Hindlimb muscle (tissue), 1 donor: ENCODE measurements at regions not wholly inside any gene's neighbourhood (a gene's known extent, or its start where the extent isn't known, plus 50 kb on each side); places are given as distances from the start of the nearest gene placed in this dataset.
A peak's percentile ranks its signal among the peaks of the same experiment; 100 is the strongest.
"Not testable (repeated sequence)": the region's sequence is repeated elsewhere in the genome, so short reads cannot be mapped to it uniquely, and the experiment has no call there.

ENCODE experiments used
- DNase-seq: peaks from one replicate; pipeline ENCODE4 v3.0.0-alpha.2; 2013

DNA sequence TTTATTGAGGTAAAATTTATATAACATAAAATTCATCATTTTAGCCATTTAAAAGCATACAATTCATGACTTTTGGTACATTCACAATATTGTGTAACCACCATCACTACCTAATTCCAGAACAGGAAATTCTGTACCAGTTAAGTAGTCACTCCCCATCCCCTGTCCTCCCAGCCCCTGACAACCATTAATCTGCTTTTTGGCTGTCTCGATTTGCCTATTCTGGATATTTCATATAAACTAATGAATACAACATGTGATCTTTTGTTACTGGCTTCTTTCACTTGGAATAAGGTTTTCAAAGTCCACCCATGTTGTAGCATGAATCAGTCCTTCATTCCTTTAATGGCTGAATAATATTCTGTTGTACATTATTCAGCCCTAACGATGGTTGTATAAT lies 115.6 kb upstream of the KLF14 start:
- no peak for DNase-seq

DNA sequence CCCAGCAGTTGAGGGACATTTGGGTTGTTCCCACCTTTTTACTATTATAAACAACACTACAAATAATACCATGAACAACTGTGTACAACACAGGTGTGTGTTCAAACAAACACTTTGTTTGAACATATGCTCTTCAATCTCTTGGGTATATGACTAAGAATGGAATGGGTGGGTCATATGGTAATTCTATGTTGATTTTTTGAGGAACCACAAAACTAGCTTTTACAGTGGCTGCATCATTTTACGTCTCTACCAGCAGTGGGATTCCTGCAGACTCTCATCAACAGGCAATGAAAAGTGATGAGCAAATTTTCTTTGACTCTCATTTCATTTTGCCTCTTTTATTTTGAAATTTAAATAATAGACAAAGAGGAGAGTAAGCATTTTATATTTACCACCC lies 116.9 kb upstream of the KLF14 start:
- no peak for DNase-seq

DNA sequence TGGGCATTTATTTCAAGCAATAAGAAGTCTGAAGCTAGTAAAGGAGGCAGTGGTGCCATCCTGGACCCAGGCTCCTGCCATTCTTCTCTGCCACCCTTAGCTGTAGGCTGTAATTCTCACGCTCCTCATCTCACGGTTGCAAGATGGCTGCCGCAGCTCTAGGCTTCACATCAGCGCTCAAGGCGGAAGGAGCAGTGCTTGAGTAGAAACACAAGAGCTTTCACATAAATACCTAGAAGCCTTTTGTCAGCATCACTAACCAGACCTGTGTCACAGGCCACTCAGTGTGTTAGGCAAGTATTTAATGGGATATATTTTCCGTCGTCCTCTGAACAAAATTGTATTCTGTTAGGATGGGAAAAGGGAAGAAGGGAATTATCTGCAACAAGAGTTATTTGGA lies 118.9 kb upstream of the KLF14 start:
- DNase-seq: no peak

DNA sequence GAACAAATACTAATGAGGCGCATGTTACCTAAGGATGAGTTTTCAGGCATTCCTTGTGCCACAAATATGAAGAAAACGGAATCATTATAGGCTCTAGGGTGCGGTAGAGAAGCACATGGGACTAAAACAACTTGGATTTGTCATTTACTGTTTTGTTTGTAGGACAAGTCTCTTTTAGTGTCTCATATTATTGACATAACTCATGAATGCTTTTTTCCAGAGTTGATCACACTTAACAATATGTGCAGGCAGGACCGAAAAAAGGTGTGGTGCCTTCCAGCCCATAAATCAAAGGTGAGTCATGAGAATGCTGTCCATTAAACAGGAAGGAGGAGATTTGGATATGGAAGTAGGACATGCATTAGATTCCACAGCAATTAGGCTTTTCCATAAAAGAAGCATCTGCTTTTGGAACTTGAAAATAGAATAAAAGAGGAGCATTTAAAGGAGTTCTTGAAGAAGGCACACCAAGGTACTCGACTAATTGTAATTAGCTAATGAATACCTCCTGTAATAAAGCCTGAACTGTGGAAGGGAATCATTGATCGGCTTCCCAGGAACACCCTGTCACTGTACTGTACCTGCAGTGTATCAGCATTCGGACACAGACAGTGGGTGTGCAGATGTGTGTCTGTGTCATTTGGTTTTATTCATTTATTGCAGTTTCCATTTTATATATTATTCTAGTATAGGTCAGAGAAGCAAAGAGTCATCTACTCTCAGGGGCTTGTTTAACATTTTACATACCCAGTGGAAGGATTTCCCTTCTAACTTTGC lies 119.7 kb upstream of the KLF14 start:
- no peak for DNase-seq

DNA sequence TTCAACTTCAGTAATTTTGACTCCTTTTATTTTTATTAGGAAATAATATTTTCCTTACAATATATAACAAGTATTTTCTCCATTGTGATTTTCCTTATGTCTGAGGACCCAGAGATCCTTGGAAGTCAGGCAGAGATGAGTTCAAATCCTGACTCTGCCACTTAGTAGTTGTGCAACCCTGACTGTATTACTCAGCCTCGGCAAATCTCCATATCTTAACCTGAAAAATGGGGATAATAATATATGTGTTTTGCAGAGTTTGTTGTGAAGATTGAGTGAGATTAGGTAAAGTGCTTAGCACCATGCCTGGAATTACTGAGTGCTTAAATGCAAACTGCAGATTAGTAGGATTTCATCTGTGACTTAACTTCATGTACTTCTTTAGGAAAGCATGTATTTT lies 120.5 kb upstream of the KLF14 start:
- DNase-seq: no peak

DNA sequence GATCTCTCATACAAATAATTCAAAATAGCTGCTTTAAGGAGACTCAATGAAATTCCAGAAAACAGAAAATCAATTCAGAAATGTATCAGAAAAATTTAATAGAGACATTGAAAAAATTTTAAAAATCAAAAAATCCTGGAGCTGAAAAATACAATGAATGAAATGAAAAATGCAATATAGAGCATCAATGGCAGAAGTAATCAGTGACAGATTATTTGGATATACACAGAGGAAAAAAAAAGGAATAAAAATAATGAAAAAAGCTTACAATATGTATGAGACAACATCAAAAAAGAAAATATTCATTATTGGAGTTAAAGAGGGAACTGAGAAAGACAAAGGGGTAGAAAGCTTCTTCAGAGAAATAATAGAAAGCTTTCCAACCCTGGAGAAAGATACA lies 122.9 kb upstream of the KLF14 start:
- no peak for DNase-seq

DNA sequence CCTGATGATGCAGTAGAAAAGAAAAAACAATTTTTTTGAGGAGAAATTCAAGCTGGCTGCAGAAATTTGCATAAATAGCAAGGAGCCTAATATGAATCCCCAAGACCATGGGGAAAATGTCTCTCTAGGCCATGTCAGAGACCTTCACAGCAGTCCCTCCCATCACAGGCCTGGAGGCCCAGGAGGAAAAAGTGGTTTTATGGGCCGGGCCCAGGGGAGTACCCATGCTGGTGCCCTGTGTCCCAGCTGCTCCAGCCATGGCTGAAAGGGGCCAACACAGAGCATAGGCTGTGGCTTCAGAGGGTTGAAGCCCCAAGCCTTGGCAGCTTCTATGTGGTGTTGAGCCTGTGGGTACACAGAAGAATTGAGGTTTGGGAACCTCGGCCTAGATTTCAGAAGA lies 126.8 kb upstream of the KLF14 start:
- DNase-seq: not testable (repeated sequence)

DNA sequence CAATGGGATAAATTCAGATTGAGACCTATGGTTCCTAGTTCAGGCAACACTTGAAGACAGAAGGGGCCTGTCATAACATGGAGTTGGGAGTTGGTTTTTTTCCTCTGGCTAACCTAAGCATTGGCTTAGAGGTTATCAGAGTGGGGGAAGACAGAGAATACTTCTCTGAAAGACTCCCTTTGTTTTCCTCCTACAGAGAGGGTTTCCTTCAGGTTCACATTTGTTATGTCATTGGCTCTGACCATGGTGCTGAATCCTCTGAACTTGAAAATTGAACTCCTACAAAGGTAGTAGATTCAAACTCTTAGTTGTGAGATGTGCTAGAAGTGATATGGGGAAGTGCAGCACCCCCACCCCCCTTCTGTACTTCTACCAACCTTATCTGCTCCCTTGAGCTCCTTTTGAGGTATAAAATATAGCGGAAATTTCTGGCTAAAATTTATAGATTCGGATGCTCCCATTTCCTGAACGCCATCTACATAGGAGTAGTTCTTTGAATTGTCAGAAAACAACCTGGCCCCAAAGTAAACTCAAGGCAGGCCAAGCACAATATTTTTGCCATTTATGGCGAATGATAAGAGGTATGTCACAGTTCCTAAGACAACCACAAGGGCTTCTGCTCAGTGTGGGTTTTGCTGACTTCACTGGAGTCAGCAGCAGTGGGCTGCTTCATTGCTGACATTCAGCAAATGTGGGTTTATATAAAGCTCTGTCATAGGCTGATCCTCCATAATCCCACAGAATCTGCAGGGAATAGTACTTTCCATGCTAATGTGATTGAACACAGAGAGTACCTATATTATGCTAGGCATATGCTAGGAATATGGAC lies 131.6 kb upstream of the KLF14 start:
- DNase-seq: peak; percentile 16

DNA sequence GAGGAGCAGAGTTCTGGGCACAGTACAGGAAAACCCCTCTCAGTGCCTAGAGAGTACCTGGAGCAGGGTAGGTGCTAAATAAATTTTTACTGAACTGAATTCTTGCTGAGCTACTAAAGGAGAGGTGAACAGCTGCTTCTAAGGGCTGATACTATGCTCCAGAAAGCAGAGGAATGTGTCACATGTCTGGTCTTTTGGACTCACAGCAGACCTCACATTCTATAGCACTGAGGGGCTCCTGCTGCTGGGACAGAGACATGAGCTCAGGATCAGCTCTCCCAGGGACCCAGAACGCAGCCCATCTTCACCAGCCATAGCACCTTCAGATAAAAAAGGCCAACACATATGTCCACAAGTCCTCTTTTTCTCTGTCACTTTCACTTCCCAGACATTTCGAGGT lies 133.0 kb upstream of the KLF14 start:
- DNase-seq: no peak

DNA sequence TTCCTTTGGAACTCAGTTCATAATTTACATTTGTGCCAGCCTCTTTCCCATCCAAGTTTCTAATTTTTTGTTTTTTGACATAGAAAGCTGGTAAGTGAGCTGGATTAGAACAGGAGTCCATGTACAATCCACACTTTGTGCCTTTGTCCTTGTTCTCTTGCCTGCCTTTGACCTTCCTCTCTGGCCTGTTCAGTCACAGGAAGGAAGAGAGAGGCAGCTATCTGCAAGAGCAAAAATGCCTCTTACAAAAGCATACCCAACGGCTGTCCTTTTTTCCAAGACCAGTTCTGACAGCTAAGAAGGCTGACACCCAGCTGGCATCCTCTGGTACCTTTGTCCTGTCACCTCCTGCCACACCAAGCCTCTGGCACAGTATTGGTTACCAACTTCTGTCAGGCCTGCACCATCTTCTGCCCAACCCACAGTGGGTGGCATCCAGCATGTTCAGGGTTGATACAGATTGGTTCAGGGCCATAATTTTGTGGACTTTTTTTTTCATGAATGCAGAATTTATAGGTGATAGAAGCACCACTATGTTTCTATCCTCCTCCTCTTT lies 133.7 kb upstream of the KLF14 start:
- no peak for DNase-seq

DNA sequence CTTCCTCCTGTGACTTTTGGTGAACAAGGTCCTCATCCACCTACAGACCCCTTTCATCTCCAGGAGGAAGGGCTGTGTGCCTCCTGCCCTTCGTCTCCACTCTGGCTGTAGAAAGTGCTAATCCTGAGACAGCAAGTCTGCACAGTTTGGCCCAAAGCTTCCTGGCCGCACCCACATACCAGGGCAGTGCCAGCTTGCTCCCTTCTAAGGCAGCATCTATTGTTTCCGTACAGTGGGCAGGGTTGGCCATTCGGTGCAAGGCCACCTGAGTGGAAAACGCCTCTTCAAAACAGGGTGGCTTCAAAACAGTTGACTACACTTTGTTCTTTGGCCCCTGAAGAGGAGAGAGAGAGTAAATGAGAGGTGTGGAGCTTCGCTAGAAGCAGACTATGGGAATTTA lies 134.1 kb upstream of the KLF14 start:
- no peak for DNase-seq

DNA sequence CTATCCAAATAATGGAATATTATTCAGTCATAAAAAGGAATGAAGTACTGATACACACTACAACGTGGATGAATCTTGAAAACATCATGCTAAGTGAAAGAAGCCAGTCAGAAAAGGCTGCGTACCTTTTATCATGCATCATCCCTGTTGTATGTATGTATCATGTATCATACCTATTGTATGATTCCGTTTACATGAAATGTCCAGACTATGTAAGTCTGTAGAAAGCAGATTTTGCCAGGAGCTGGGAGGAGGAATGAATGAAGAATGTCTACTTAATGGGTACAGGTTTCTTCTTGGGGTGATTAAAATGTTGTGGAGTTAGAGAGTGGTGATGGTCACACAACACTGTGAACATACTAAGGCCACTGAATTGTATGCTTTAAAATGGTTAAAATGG lies 135.9 kb upstream of the KLF14 start:
- DNase-seq: no peak

DNA sequence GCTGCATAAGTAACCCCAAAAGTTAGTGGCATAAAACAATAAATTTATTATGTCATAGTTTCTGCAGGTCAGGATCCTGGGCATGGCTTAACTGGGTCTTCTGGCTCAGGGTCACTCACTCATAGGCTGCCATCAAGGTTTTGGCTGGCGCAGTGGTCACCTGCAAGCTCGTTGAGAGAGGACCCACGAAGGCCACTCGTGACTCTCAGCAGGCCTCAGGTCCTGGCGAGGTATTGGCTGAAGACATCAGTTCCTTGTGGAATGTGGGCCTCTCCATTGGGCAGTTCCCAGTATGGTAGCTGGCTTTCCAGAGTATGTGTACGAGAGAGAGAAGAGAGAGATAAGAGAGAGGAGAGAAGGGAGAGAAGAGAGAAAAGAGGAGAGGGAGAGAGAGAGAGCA lies 138.3 kb upstream of the KLF14 start:
- no peak for DNase-seq

DNA sequence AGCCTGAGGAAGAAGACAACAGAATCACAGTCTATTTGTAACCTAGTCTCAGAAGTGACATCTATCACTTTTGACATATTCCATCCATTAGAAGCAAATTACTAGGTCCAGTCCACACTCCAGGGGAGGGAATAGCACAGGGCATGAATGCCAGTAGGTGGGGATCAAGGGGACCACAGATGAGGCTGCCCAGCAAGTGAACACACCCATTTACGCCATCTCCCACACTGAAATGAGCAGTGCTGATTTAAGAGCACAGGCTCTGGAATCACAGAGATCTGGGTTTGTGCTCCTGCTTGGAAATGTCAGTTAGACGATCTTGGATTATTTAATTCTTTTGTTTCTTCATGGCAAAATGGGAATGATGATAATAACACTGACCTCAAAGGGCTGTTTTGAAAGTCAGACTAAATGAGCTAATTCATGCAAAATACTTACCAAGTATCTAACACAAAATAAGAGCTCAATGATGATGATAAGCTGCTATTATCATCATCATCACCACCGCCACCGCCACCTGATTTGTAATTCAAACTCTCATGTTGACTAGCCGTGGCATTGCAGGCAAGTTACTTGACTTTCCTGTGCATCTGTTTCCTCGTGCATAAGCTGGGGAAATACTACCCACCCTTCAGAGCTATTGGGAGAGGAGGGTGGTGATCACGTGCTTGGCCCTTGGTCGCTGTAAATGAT lies 138.9 kb upstream of the KLF14 start:
- DNase-seq: no peak

DNA sequence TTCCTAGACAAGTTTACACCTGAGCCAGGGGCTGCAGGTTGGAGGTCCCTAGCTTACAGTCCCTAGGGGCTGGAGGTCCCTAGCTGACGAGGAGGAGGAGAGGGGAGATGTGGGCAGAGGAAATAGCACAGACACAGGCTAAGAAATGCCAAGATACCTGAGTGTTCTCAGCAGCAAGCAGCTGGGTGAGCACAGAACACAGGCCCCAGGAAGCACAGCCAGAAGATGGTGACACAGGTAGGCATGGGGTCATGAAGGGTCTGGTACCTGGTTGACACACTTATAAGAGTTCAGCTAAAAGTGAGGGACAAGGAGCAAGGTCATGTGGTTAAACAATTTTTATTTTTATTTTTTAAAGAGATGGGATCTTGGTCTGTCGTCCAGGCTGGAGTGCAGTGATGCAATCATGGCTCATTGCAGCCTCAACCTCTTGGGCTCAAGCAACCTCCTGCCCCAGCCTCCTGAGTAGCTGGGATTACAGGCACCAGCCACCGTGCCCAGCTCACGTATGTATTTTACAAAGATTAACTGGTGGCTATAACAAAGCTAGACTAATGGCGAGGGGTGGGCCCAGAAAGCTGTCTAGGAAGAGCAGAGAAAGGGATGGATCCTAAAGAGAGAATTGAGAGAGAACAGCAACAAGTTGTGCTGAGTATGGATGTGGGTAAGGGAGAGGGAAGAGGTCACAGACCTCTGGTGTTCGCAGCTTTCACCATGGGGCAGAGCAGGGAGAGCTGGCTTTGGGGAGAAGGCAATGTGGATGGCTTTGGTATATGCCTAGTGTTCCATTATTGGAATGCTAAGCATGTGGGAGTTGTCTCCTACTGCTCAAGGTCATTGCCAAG lies 140.3 kb upstream of the KLF14 start:
- no peak for DNase-seq

DNA sequence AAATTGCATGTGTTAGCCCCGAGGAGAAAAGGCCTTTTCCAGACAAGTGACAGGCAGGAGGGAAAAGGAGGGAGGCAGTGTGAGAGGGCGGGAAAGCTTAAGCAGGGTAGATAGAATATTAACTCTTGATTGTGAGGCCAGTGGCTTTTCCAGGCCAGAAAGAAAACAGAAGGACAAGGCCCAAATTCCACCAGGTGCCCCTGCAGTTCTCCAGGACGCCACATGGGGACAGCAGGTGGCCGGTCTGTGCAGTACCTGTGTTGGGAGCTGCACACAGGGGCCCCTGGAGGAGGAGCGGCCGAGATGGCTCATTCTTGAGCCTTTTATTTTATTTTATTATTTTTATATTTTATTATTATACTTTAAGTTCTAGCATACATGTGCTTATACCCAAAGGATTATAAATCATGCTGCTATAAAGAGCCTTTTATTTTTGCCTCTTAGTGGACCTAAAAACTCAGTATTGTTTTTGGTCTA lies 141.3 kb upstream of the KLF14 start:
- DNase-seq: no peak

DNA sequence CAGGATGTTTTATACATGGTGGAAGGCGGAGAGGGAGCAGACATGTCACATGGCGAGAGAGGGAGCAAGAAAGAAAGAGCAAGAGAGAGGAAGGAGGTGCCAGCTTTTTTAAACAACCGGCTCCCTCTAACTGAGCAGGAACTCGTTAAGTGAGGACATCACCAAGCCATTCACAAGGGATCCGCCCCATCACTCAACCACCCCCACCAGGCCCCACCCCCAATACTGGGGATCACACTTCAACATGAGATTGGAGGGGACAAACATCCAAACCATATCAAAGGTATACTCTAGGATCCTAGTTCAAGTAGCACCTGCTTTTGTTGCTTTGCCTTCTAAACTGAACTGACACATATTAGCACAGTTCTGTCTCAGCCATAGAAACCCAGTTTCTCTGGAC lies 141.9 kb upstream of the KLF14 start:
- DNase-seq: no peak

DNA sequence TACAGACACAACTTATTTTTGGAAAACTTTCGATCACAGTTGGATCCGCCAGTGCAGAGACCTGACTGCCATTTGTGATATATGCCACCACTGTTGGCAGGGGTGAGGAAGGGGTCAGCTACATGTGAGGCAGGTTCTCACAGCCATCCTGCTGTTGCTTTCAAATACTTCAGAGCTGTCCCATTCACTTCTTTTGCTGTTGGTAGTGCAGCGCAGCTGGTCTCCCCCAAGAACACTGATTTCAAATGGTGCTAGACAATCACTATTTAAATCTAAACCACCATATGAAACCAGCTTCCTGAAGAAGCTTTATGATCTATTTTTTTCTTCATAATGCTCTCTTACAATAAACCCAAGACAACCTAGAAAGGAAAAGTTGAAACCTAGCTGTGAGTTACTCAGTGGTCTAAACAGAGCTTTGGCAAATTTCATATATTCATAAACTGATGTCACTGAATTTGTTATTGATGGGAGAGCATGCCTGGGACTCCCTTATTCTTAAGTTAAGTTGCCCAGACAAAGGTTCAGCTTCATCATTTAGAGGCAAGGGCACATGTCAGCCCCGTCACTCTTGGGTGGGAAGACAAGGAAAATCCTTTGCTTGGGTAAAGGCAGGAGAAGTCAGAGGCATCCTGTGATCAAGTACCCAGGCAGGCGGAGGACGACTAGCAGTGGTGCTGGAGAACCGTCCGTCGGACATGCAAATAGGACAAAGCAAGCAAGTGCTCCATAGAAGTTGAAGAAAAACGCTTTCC lies 143.4 kb upstream of the KLF14 start:
- DNase-seq: no peak

DNA sequence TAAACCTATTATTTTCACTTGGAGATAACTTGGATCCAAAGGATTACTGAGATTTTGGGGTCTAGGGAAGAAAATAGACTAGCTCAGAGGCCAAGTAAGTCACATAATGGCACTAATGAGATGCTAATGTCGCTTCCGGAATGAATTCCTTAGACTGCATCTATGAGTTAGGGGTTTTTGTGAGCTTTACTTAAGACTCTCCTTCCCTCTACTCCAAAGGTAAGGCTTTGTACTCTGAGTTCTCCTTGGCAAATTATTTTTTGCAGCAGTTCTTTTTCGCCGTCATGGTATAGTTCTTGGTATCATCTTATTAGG lies 143.9 kb upstream of the KLF14 start:
- DNase-seq: no peak

DNA sequence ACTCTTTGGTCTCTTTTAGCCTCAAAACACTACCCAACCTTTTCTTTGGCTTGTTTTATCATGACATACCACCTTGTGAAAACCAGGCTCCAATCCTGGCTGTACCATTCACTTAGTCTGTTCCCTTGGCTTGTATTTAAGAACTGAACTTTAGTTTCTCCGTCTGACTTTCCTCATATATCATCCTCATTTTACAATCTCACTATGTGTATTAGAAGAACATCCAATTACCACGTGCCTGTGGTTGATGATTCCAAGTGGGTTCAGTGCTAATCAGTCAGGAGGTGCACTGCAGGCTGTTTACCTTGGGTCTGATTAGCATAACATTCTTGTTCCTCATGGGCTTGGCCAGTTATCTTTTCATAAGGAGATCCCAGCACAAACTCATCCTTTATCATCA lies 144.8 kb upstream of the KLF14 start:
- DNase-seq: no peak

DNA sequence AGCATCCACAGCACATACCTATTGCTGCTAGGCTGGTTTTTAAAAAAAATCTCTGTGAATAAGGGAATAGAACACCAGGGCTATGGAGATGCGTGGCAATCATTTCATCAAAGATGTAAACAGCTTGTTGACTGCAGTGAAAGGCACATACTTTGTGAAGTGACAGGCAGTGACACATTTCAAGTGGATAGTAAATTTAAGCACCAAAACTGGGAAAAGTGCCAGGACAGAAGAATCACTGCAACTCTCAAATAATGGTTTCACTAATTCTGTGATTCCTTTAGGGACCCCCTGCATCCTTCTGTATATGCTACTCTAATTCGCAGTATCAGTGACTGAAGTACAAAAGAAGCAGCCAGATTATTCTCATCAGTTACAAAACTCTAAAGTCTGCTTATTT lies 145.2 kb upstream of the KLF14 start:
- DNase-seq: no peak

DNA sequence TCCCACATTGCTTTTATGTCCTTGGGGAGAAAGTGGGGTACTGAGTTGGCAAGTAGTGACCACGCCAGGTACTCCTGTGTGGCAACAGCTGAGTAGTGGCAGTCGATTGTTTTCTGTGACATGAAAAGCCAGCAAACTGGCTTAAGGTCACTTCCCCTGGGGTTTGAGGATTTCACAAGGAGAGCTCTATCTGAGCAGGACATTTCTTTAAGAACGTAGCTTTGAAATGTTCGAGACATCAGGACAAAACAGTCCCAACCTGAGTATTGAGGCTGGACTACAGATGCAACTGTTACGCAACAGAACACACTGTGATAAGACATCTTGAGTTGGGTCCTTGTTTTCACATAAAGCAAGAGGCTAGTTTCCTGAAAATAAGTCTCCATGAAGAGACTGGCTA lies 146.7 kb upstream of the KLF14 start:
- no peak for DNase-seq
